ENCODE measurements at regions not wholly inside any gene's neighbourhood (a gene's known extent, or its start where the extent isn't known, plus 50 kb on each side); places are given as distances from the start of the nearest gene placed in this dataset.

GRCh38 chr16:11472851-11473250 lies 113.9 kb downstream of the LITAF start:
- Mint-ChIP-seq H3K4me1 (ENCODE audit: low read depth, unreplicated experiment) (no peaks in the 10 kb centered on the region), H3K27ac (ENCODE audit: unreplicated experiment) (no peak overlapping the region)

DNA sequence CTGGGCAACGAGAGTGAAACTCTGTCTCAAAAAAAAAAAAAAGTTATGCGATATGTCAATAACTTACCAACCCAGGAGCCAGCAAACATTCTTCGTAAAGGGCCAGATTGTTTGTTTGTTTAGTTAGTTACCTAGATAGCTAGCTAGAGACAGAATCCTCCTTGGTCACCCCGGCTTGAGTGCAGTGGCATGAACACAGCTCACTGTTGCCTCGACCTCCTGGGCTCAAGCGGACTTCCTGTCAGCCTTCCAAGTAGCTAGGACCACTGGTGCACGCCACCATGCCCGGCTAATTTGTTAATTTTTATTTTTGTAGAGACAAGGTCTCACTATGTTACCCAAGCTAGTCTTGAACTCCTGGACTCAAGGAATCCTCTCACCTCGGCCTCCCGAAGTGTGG lies 113.0 kb downstream of the LITAF start:
- Mint-ChIP-seq H3K9me3 (ENCODE audit: unreplicated experiment) (no peaks in the 10 kb centered on the region), H3K27ac (ENCODE audit: unreplicated experiment) (no peak overlapping the region), H3K4me1 (ENCODE audit: low read depth, unreplicated experiment) (no peaks in the 10 kb centered on the region), H3K4me3 (ENCODE audit: unreplicated experiment) (no peak overlapping the region), H3K27me3 (ENCODE audit: unreplicated experiment) (peaks cover 4% of the 10 kb centered on the region), H3K36me3 (ENCODE audit: unreplicated experiment) (peaks cover 2% of the 10 kb centered on the region)
- TF ChIP-seq CTCF (IDR thresholded peaks at IDR 0.05; ENCODE audit: partially characterized antibody, unreplicated experiment): no peak
- DNase-seq: no peak

More at GRCh38 chr16:11472851-11473250, 113.9 kb downstream of the LITAF start:
- H3K9me3 Mint-ChIP-seq (ENCODE audit: unreplicated experiment): no peaks in the 10 kb centered on the region
- TF ChIP-seq CTCF (IDR thresholded peaks at IDR 0.05; ENCODE audit: partially characterized antibody, unreplicated experiment): no peak
- H3K4me3 Mint-ChIP-seq (ENCODE audit: unreplicated experiment): no peak overlapping the region
- H3K36me3 Mint-ChIP-seq (ENCODE audit: unreplicated experiment): no peaks in the 10 kb centered on the region
- DNase-seq: no peak
- peaks cover 4% of the 10 kb centered on the region for H3K27me3 Mint-ChIP-seq (ENCODE audit: unreplicated experiment)

DNA sequence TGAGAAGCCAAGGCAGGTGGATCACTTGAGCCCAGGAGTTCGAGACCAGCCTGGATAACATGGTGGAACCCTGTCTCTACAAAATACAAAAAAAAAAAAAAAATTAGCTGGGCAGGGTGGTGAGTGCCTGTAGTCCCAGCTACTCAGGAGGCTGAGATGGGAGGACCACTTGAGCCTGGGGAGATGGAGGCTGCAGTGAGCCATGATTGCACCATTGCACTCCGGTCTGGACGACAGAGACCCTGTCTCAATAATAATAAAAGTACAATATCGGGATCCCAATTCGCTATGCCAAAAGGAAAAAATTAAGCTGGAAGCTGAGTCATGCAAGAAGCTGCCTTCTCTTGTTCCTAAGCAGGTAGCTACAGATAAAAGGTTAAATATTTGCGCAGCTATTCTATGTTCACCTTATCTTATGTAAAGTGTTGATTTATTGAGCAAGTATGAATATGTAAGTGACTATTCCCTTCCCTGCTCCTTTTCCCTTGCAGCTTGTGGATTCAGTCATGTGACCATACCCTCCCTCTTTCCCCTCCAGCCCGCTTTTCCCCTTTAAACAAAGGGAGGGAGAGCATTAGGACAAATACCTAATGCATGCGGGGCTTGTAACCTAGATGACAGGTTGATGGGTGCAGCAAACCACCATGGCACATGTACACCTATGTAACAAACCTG lies 112.0 kb downstream of the LITAF start:
- Mint-ChIP-seq H3K4me3 (ENCODE audit: unreplicated experiment) (no peak overlapping the region), H3K9me3 (ENCODE audit: unreplicated experiment) (no peaks in the 10 kb centered on the region), H3K4me1 (ENCODE audit: low read depth, unreplicated experiment) (no peaks in the 10 kb centered on the region), H3K36me3 (ENCODE audit: unreplicated experiment) (peaks cover 4% of the 10 kb centered on the region), H3K27ac (ENCODE audit: unreplicated experiment) (no peak overlapping the region), H3K27me3 (ENCODE audit: unreplicated experiment) (peaks cover 4% of the 10 kb centered on the region)
- no peak for DNase-seq
- TF ChIP-seq CTCF (IDR thresholded peaks at IDR 0.05; ENCODE audit: partially characterized antibody, unreplicated experiment): no peak

DNA sequence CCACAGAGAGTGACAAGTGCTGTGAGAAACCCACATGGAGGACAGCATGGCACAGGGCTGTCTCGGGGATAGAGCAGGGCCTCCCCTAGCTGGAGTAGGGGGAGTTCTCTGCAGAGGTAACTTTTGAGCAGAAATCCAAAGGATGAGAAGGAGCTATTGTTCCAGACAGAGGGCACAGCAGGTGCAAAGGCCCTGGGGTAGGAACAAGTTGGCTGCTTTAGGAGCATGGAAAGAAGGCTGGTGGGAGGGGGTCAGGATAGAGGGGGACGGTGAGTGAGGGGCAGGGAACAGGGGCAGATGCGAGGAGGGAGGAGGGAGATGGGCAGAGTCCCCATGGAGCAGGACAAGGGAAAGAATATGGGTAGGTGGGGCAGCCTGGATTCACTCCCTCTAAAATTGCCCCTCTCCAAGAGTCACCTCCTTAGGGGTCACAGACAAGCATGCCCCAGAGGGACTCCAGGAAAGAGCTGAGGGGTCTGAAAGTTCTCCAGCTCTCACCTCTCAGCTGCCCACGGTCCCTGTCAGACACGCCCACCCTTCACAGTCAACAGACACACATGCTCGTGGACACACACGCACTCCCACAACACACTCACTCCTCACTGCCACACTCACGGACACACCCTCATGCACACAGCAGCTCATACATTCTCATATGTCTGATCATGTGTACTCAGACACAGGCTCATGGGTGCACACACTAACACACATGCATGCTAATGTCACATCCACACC lies 110.7 kb downstream of the LITAF start:
- peaks cover 13% of the 10 kb centered on the region for H3K36me3 Mint-ChIP-seq (ENCODE audit: unreplicated experiment)
- no peak for DNase-seq
- H3K27ac Mint-ChIP-seq (ENCODE audit: unreplicated experiment): no peak overlapping the region
- H3K27me3 Mint-ChIP-seq (ENCODE audit: unreplicated experiment): peaks cover 2% of the 10 kb centered on the region
- no peak for TF ChIP-seq CTCF (IDR thresholded peaks at IDR 0.05; ENCODE audit: partially characterized antibody, unreplicated experiment)
- H3K9me3 Mint-ChIP-seq (ENCODE audit: unreplicated experiment): no peaks in the 10 kb centered on the region
- no peak overlapping the region for H3K4me3 Mint-ChIP-seq (ENCODE audit: unreplicated experiment)
- no peaks in the 10 kb centered on the region for H3K4me1 Mint-ChIP-seq (ENCODE audit: low read depth, unreplicated experiment)

DNA sequence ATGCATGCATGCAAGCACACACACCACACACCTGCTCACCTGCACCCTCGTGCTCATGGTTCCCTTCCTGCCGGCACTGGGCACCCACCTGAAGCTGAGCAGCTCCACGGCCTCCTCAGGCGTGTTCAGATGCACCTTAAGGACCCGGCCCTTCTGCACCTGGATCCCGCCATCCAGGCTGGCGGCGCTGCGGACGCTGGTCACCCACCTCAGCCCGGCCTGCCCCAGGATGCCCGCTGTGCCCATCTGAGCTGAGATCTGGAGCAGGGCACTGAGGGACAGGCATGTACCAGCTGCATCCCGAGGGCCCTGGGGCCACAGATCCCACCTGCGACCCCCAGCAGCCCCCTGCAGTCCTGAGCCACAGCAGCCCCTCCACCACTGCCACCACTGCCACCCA lies 110.0 kb downstream of the LITAF start:
- Mint-ChIP-seq H3K27me3 (ENCODE audit: unreplicated experiment) (peaks cover 2% of the 10 kb centered on the region), H3K36me3 (ENCODE audit: unreplicated experiment) (peaks cover 13% of the 10 kb centered on the region), H3K9me3 (ENCODE audit: unreplicated experiment) (no peaks in the 10 kb centered on the region), H3K27ac (ENCODE audit: unreplicated experiment) (no peak overlapping the region), H3K4me3 (ENCODE audit: unreplicated experiment) (no peak overlapping the region), H3K4me1 (ENCODE audit: low read depth, unreplicated experiment) (no peaks in the 10 kb centered on the region)
- TF ChIP-seq CTCF (IDR thresholded peaks at IDR 0.05; ENCODE audit: partially characterized antibody, unreplicated experiment): no peak
- DNase-seq: no peak
